DND-41 (cell line): ENCODE measurements at regions not wholly inside any gene's neighbourhood (a gene's known extent, or its start where the extent isn't known, plus 50 kb on each side); places are given as distances from the start of the nearest gene placed in this dataset.

Experiments used
- CTCF ChIP-seq: IDR thresholded peaks from 2 replicates; pipeline ENCODE4 v1.5.1; 2012; ENCODE audit warnings: borderline replicate concordance, low read length, moderate library complexity, mild to moderate bottlenecking; ENCODE audit not compliant: poor library complexity, severe bottlenecking; ENCODE audit errors: extremely low read depth
- EZH2 ChIP-seq: IDR thresholded peaks from 3 replicates; pipeline ENCODE4 v1.6.1; 2012; ENCODE audit warnings: borderline replicate concordance, low read depth, mild to moderate bottlenecking, moderate library complexity, low read length, inconsistent platforms; ENCODE audit not compliant: severe bottlenecking

- TF ChIP-seq CTCF (no peak), EZH2 (no peak)
These were observed 77.7 kb downstream of the FOXD1 start for GRCh38 chr5:73370640-73371583.
